Right cardiac atrium (tissue), 5 donors: ENCODE measurements at regions not wholly inside any gene's neighbourhood (a gene's known extent, or its start where the extent isn't known, plus 50 kb on each side); places are given as distances from the start of the nearest gene placed in this dataset.

ENCODE experiments used
- ATAC-seq, 2 donors: fragments of 200-7000 bp; cut with Tn5 transposase; one replicate each; pipeline versions ENCODE4 v1.8.0 to v1.9.1; 2020; ENCODE audit warnings: moderate library complexity in 2 of 2, mild to moderate bottlenecking in 1 of 2
- DNase-seq, 3 donors: peaks; one replicate each; pipeline ENCODE4 v3.0.0-alpha.2; 2020
- H3K27ac ChIP-seq: one replicate; pipeline ENCODE4 v1.5.1; 2013; ENCODE audit warnings: mild to moderate bottlenecking, low read length, control low read depth, moderate library complexity
- H3K27me3 ChIP-seq: one replicate; pipeline ENCODE4 v1.6.1; 2013; ENCODE audit not compliant: control insufficient read depth, insufficient read depth
- H3K4me1 ChIP-seq: one replicate; pipeline ENCODE4 v1.6.1; 2013; ENCODE audit warnings: low read length; ENCODE audit not compliant: control insufficient read depth, insufficient read depth
- H3K4me3 ChIP-seq: one replicate; pipeline ENCODE4 v1.5.1; 2013; ENCODE audit warnings: low read length, control low read depth
- H3K9me3 ChIP-seq: one replicate; pipeline ENCODE4 v1.6.1; 2013; ENCODE audit warnings: low read length; ENCODE audit not compliant: control insufficient read depth
- WGBS: extraction: QIAGEN DNeasy Blood & Tissue Kit; methylation state at CpG from one replicate; pipeline ENCODE4 v1.1.7; 2013; 5-methylcytosine and 5-hydroxymethylcytosine counted together
- intact Hi-C, 4 donors: fragments of 100-400 bp; cut with DNase I; formaldehyde crosslinking; loops; one replicate each; pipeline versions ENCODE4 v1.11.0 to v1.14.0; 2022 to 2023
- donor health status: healthy with polysubstance abuse.
- donor health status: DM: no; HTN: yes; CAD: no.
- donor health status: DM: no; HTN: no; CAD: no.
- donor health status: DM: no; HTN: yes; CAD: no; lungs with severe emphysema.
- donor health status: DM: yes; HTN: yes; CAD: no.

- Histone ChIP-seq H3K9me3 (no peaks in the 10 kb centered on the region), H3K27ac (no peak overlapping the region), H3K27me3 (no peaks in the 10 kb centered on the region), H3K4me1 (peaks cover 1% of the 10 kb centered on the region), H3K4me3 (no peak overlapping the region)
- ATAC-seq, result no peak
- intact Hi-C loops, result no loop called here
- no peak for DNase-seq
- WGBS, result 85% methylated on average over 2 of the region's 2 CpGs
Observed at GRCh38 chr2:41579806-41580205, 468.0 kb upstream of the PKDCC start.

GRCh38 chr2:41580806-41581205 lies 467.0 kb upstream of the PKDCC start:
- WGBS, result 66% methylated on average over 4 of the region's 4 CpGs

GRCh38 chr2:41595240-41595639 lies 452.6 kb upstream of the PKDCC start:
- Histone ChIP-seq H3K27me3 (no peaks in the 10 kb centered on the region), H3K4me3 (no peak overlapping the region), H3K27ac (no peak overlapping the region), H3K9me3 (no peaks in the 10 kb centered on the region), H3K4me1 (peaks cover 2% of the 10 kb centered on the region)
- WGBS, result 49% methylated on average over 1 of the region's 1 CpG
- intact Hi-C loops, result no loop called here
- ATAC-seq, result peak in 1 of 2 donors; percentile 29
- no peak for DNase-seq

More at GRCh38 chr2:41580806-41581205, 467.0 kb upstream of the PKDCC start:
- no peaks in the 10 kb centered on the region for H3K9me3 ChIP-seq
- H3K27me3 ChIP-seq, result no peaks in the 10 kb centered on the region
- intact Hi-C loops, result no loop called here
- DNase-seq (no peak), ATAC-seq (no peak)
- no peak overlapping the region for H3K27ac ChIP-seq
- H3K4me1 ChIP-seq, result peaks cover 1% of the 10 kb centered on the region
- no peak overlapping the region for H3K4me3 ChIP-seq

- no peak for DNase-seq
- peak; percentile 42 to 46 for ATAC-seq
- Histone ChIP-seq H3K9me3 (no peaks in the 10 kb centered on the region), H3K4me1 (peaks cover 2% of the 10 kb centered on the region), H3K4me3 (no peak overlapping the region), H3K27ac (peak overlapping the region; percentile 83), H3K27me3 (no peaks in the 10 kb centered on the region)
- intact Hi-C loops, result no loop called here
- 30% methylated on average over 2 of the region's 2 CpGs for WGBS
Observed at GRCh38 chr2:41597680-41598079, 450.1 kb upstream of the PKDCC start.

DNA sequence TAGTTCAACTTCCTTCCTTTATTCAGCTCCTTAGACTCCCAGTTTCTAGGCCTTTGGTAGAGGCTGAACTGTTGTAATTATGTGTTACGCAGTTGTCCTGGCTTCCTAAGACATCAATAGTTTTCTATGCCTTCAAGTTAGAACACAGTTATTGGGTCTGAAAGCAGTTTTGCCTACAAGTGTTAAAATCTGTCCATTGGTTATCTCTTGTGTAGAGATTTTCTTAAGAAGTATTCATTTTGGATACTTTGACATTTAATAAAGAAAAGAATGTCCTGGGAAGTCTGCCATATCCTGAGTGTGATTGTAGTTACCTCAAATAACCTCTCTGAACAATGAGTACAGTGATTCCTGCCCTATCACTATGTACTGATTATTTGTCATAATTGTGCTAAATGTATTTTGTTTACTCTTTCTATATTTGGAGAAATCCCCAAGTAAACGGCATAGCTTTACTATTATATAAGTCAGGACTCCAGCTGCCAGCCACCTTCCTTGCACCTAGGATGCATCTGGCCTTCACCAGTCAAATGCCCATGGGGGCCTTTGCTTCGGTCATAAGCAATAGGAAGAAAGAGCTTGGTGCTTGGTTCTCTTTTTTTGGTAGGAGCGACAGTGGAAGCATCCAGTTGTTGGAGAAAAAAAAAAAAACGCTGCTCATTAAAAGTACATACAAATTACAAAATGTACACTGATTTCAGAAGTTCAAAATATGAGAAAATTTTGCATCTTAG lies 449.5 kb upstream of the PKDCC start:
- Histone ChIP-seq H3K27me3 (no peaks in the 10 kb centered on the region), H3K27ac (peak overlapping the region; percentile 95), H3K4me1 (peaks cover 2% of the 10 kb centered on the region), H3K9me3 (no peaks in the 10 kb centered on the region), H3K4me3 (no peak overlapping the region)
- 32% methylated on average over 5 of the region's 5 CpGs for WGBS
- intact Hi-C loops, result no loop called here
- ATAC-seq (peak; percentile 91), DNase-seq (peak in 2 of 3 donors; percentile 39 to 65)

DNA sequence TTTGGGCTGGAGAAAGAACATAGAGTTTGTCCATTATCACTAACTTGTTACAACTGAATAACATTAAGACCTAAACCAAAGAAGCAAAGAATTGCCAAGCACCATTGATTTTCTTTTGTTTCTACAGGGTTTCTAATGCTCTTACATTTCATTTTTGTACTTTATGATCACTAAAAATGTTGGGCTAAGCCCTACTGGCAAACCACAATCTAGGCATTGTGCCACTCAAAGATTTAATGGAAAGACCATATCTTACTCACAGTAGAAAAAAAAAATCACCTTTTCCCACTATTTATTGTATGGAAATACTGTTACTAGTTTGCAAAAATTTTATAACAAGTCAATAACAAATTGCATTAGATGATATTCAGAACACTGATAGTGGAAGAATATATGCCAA lies 447.4 kb upstream of the PKDCC start:
- intact Hi-C loops, result no loop called here
- H3K27me3 ChIP-seq, result no peaks in the 10 kb centered on the region
- H3K9me3 ChIP-seq, result no peaks in the 10 kb centered on the region
- no peak for DNase-seq
- H3K4me3 ChIP-seq, result no peak overlapping the region
- no peak overlapping the region for H3K27ac ChIP-seq
- ATAC-seq, result no peak
- H3K4me1 ChIP-seq, result peaks cover 2% of the 10 kb centered on the region

DNA sequence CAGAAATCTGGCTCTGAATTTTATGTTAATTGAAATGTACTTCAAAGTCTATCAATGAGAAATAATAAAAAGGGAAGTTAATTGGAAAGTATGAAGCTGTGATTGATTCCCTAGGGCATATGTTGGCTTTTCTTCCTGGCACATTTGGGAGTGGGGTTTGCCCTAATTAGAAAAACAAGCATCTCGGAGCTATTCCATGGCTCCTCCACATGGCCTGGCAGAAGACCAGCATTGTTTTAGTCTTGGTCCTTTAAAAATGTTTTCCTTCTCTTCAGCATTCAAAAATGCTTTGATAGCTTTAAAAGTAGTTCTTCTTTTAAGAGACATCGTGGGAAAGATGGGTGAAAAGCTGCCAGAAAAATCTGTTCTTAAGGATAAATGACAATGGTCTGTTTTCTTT lies 445.5 kb upstream of the PKDCC start:
- ATAC-seq, result no peak
- DNase-seq, result peak in 1 of 3 donors; percentile 58
- WGBS, result 32% methylated on average over 2 of the region's 2 CpGs
- Histone ChIP-seq H3K9me3 (no peaks in the 10 kb centered on the region), H3K4me3 (no peak overlapping the region), H3K27ac (no peak overlapping the region), H3K27me3 (no peaks in the 10 kb centered on the region), H3K4me1 (peaks cover 4% of the 10 kb centered on the region)
- intact Hi-C loops, result no loop called here

DNA sequence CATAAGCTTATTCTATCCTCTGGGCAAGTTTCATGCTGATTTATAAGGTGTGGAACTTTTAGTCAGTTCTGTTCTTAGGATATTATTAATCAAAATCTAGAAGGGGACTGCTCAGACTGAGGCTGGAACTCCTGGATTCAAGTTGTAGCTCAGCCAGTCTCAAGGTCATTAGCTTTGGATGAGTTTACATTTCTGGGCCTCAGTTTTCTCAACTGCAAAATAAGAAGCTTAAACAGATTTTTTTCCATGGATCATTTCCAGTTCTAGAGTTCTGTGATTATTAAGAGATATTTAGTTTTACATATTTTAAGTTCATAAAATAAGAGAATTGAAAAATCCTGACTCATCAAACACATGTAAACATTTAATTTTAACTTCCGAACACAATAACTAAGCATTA lies 442.5 kb upstream of the PKDCC start:
- no peak for ATAC-seq
- no peak for DNase-seq
- Histone ChIP-seq H3K9me3 (no peaks in the 10 kb centered on the region), H3K4me1 (peaks cover 2% of the 10 kb centered on the region), H3K27me3 (no peaks in the 10 kb centered on the region), H3K27ac (no peak overlapping the region), H3K4me3 (no peak overlapping the region)
- intact Hi-C loops, result no loop called here
- 92% methylated on average over 1 of the region's 1 CpG for WGBS

- Histone ChIP-seq H3K9me3 (no peaks in the 10 kb centered on the region), H3K4me1 (peaks cover 2% of the 10 kb centered on the region), H3K27me3 (no peaks in the 10 kb centered on the region), H3K27ac (no peak overlapping the region), H3K4me3 (no peak overlapping the region)
- ATAC-seq (no peak), DNase-seq (no peak)
- intact Hi-C loops, result no loop called here
Observed at GRCh38 chr2:41605914-41606313, 441.9 kb upstream of the PKDCC start.

DNA sequence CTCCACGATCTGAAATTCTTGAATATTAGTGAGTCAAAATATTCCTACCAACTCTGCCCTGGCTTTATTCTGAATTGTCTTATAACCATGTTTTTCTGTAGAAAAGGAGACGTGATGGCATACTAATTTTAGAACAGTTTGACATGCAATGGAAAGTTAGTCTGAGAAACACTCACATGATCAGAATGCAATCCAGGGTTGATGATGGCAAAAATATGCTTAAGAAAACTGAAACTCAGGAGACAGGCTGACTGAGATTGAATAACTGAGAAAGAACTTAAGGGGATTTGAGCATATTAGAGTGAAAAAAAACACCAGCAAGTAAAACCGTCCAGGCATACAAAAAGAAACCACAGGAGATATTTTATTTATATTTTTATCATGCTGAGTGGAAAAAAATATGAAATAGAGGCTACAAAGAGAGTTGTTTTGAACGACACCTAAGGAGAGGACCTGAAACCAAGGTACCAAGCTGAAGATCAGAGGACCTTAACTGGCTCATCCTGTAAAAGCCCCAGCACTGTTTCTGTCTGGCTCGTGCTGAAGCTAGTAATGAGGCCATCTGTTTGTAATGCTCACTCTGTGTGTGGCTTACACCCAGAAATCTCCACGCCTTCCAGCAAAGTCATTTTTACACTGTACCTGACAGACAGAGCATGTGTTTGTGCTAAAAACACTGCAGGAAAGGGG lies 437.2 kb upstream of the PKDCC start:
- intact Hi-C loops, result no loop called here
- WGBS, result 42% methylated on average over 6 of the region's 6 CpGs
- ATAC-seq, result peak; percentile 63 to 79
- no peak overlapping the region for H3K4me3 ChIP-seq
- no peaks in the 10 kb centered on the region for H3K9me3 ChIP-seq
- peak in 1 of 3 donors; percentile 46 for DNase-seq
- H3K27ac ChIP-seq, result peak overlapping the region; percentile 66
- no peaks in the 10 kb centered on the region for H3K27me3 ChIP-seq
- H3K4me1 ChIP-seq, result peaks cover 2% of the 10 kb centered on the region

DNA sequence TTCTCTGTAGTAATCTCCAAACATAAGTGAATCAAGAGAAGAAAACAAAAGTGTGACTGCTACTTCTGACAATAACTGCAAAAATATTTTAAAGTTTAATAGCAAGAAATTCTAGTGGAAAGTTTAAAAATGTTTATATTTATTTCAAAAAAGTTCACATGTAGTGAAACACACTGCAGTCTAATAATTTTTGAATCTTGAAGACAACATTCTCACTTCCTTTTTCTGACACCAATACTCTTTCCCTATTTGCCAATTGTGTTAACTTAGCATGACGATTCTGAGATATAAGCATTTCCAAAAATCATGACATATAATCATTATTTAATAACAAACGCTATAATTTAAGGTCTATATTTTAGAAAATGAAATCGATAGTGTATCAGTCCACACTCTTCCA lies 429.1 kb upstream of the PKDCC start:
- Histone ChIP-seq H3K4me1 (no peaks in the 10 kb centered on the region), H3K9me3 (no peaks in the 10 kb centered on the region), H3K4me3 (no peak overlapping the region), H3K27me3 (no peaks in the 10 kb centered on the region), H3K27ac (no peak overlapping the region)
- no peak for ATAC-seq
- intact Hi-C loops, result no loop called here
- 81% methylated on average over 3 of the region's 3 CpGs for WGBS
- DNase-seq, result no peak
